Peyer's patch (tissue), 4 donors: ENCODE measurements at regions not wholly inside any gene's neighbourhood (a gene's known extent, or its start where the extent isn't known, plus 50 kb on each side); places are given as distances from the start of the nearest gene placed in this dataset.

Experiments used
- DNase-seq, 3 donors: peaks; one replicate each; pipeline ENCODE4 v3.0.0-alpha.2; 2017 to 2019
- H3K27ac ChIP-seq, 4 donors: fragments of 200-600 bp; sonication (generic); one replicate each; pipeline ENCODE4 v1.5.1; 2016 to 2019
- H3K27me3 ChIP-seq, 2 donors: fragments of 200-600 bp; sonication (generic); one replicate each; pipeline ENCODE4 v1.5.1; 2019
- H3K36me3 ChIP-seq, 3 donors: fragments of 200-600 bp; sonication (generic); one replicate each; pipeline ENCODE4 v1.5.1; 2016 to 2019
- H3K4me1 ChIP-seq, 4 donors: fragments of 200-600 bp; sonication (generic); one replicate each; pipeline ENCODE4 v1.5.1; 2016 to 2019
- H3K4me3 ChIP-seq, 4 donors: fragments of 200-600 bp; sonication (generic); 1 replicate in 3 of 4; 2 replicates in 1 of 4; pipeline ENCODE4 v1.5.1; 2016 to 2019; ENCODE audit warnings: mild to moderate bottlenecking in 1 of 4
- H3K9me3 ChIP-seq, 4 donors: fragments of 200-600 bp; sonication (generic); one replicate each; pipeline ENCODE4 v1.5.1; 2016 to 2019; ENCODE audit warnings: mild to moderate bottlenecking in 1 of 4
- POLR2A ChIP-seq, 2 donors: fragments of 450-650 bp; IDR thresholded peaks; one replicate each; pipeline ENCODE4 v1.5.1; 2017; ENCODE audit warnings: antibody characterized with exemption in 2 of 2, mild to moderate bottlenecking in 2 of 2, moderate library complexity in 2 of 2
- TF ChIP-seq, protein P1 (sequence below), 6 experiments: fragments of 450-650 bp in 4 of 6; fragments of 200-600 bp in 2 of 6; sonication (generic) in 1 of 6; IDR thresholded peaks; one replicate each; pipeline ENCODE4 v1.5.1; 2017 to 2019; ENCODE audit warnings: antibody characterized with exemption in 6 of 6, mild to moderate bottlenecking in 3 of 6, moderate library complexity in 1 of 6

DNA sequence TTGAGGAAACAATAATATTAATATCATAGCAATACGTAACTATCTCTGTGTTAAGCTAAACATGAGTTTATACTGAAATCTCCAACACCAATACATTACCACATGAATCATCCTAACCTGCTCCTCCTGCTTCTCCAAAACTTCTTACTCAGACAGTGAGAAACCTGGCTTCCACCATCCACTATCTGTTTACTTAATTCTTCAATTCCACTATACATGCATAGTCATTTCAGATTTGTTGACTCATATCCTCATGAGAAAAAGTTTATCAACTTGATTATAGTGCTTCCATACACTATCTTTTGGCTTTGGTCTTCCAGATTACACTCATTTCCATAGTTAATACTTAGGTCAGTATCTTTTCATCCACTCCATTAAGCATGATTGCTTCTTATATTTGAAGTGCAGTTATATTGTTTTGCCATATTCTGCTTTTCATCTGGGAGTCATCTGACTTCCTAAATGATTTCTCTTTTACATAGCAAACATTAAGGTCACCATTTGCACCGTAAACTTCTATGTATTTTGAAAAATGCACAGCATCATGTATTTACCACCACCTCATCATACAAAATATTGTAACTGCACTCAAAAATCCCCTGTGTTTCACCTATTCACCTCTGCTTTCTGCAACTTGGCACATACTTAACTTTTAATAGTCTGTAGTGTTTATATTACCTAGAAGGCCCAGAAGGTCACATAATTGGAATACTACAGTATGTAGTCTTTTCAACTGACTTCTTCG, 970.6 kb downstream of the DIPK2A start:
- peaks cover 0 to 3% (median 0%) of the 10 kb centered on the region in 4 donors for H3K9me3 ChIP-seq
- no peak overlapping the region for H3K4me3 ChIP-seq
- TF ChIP-seq, protein P1, sequence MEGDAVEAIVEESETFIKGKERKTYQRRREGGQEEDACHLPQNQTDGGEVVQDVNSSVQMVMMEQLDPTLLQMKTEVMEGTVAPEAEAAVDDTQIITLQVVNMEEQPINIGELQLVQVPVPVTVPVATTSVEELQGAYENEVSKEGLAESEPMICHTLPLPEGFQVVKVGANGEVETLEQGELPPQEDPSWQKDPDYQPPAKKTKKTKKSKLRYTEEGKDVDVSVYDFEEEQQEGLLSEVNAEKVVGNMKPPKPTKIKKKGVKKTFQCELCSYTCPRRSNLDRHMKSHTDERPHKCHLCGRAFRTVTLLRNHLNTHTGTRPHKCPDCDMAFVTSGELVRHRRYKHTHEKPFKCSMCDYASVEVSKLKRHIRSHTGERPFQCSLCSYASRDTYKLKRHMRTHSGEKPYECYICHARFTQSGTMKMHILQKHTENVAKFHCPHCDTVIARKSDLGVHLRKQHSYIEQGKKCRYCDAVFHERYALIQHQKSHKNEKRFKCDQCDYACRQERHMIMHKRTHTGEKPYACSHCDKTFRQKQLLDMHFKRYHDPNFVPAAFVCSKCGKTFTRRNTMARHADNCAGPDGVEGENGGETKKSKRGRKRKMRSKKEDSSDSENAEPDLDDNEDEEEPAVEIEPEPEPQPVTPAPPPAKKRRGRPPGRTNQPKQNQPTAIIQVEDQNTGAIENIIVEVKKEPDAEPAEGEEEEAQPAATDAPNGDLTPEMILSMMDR (IDR thresholded peaks at IDR 0.05), result no peak
- TF ChIP-seq POLR2A (IDR thresholded peaks at IDR 0.05), result no peak

DNA sequence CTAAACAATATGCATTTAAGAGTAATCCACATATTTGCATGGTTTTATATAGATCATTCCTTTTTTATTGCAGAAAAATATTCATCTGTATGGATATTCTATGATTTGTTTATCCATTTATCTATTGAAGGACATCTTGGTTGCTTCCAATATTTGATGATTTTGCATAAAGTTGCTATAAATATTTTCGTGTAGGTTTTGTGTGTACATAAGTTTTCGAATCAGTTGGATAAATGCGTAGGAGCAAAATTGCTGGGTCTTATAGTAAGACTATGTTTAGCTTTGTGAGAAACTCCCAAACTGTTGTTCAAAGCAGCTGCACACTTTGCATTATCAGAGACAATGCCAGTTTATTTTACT, 971.2 kb downstream of the DIPK2A start:
- H3K27ac ChIP-seq, result no peak overlapping the region
- no peaks in the 10 kb centered on the region for H3K36me3 ChIP-seq
- no peaks in the 10 kb centered on the region for H3K4me1 ChIP-seq
- TF ChIP-seq, protein P1 (IDR thresholded peaks at IDR 0.05), result no peak
- no peak for TF ChIP-seq POLR2A (IDR thresholded peaks at IDR 0.05)
- peaks cover 0 to 3% (median 0%) of the 10 kb centered on the region in 4 donors for H3K9me3 ChIP-seq
- H3K4me3 ChIP-seq, result no peak overlapping the region
- DNase-seq, result no peak
- no peaks in the 10 kb centered on the region for H3K27me3 ChIP-seq

More for the DNA sequence above, 970.6 kb downstream of the DIPK2A start:
- Histone ChIP-seq H3K4me1 (no peaks in the 10 kb centered on the region), H3K27me3 (no peaks in the 10 kb centered on the region), H3K36me3 (no peaks in the 10 kb centered on the region), H3K27ac (no peak overlapping the region)
- no peak for DNase-seq

DNA sequence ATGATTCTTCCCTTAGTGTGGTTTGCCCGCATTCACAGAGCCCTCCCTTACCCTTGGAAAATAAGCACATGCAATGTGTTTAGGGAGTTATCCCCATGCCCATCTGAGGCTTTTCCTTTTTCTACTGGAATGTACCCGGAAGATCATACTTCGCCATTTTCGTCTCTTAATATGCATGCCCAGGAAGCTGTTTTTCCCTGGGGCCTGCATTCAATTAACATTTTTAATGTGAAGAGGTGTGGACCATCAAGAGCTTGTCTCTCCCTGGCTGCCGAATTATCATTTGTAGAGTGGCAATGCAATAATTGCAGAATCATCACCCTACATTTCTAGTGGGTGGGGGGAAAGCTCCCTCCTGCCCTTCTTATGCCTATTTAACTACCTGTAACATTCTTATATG, 976.3 kb downstream of the DIPK2A start:
- no peak for DNase-seq
- Histone ChIP-seq H3K27ac (no peak overlapping the region), H3K36me3 (no peaks in the 10 kb centered on the region), H3K9me3 (peaks cover 0 to 3% (median 0%) of the 10 kb centered on the region in 4 donors), H3K4me3 (no peak overlapping the region), H3K4me1 (no peaks in the 10 kb centered on the region), H3K27me3 (no peaks in the 10 kb centered on the region)
- TF ChIP-seq, protein P1 (IDR thresholded peaks at IDR 0.05), result no peak
- TF ChIP-seq POLR2A (IDR thresholded peaks at IDR 0.05), result no peak

DNA sequence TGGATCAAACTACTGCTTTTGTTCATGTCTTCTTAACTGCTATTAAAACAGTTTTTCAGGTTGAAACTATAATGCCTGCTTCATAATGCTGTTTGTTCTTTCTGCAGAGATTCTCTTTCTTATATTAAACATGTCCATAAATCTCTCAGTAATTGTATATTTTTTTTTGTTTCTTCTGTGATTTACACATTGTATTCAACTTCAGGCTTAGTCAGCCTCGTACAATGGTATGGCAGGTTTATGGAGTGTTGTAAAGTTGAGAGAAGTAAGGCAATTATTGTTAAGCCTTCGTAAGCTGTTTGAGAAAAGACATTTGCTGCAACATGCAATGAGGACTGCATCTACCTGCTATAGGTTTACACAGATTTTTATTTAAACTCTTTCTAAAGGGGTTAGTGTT, 977.1 kb downstream of the DIPK2A start:
- H3K27me3 ChIP-seq, result no peaks in the 10 kb centered on the region
- no peak for TF ChIP-seq POLR2A (IDR thresholded peaks at IDR 0.05)
- TF ChIP-seq, protein P1 (IDR thresholded peaks at IDR 0.05), result no peak
- H3K27ac ChIP-seq, result no peak overlapping the region
- no peak for DNase-seq
- no peak overlapping the region for H3K4me3 ChIP-seq
- no peaks in the 10 kb centered on the region for H3K36me3 ChIP-seq
- peaks cover 0 to 3% (median 0%) of the 10 kb centered on the region in 4 donors for H3K9me3 ChIP-seq
- no peaks in the 10 kb centered on the region for H3K4me1 ChIP-seq

DNA sequence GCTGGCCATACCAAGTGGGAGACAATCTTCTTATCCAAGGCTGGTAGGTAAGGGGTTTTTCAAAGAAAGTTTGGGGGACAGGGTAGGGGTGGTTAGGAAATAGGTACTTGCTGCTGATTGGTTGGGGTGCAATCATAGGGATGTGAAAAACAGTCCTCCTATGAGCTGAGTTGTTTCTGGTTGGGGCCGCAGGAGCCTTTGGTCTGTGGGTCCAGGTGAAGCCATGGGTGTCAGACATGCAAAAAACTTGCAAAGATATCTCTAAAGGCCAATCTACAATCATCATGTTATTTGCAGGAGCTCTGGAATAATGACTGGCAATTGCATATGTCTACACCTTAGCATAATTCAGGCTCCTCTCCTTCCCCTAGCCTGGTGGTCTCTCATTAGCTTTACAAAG, 982.3 kb downstream of the DIPK2A start:
- Histone ChIP-seq H3K9me3 (no peaks in the 10 kb centered on the region), H3K27me3 (no peaks in the 10 kb centered on the region), H3K4me3 (no peak overlapping the region), H3K4me1 (no peaks in the 10 kb centered on the region), H3K36me3 (no peaks in the 10 kb centered on the region), H3K27ac (no peak overlapping the region)
- no peak for TF ChIP-seq POLR2A (IDR thresholded peaks at IDR 0.05)
- TF ChIP-seq, protein P1 (IDR thresholded peaks at IDR 0.05), result no peak
- no peak for DNase-seq
